Stimulated activated naive B cell treated with anti-CD40 and anti-IgM and Interleukin-4, amounts not matched to agents 10 μg/mL and 1 μg/mL and 100 μg/mL, for 72 hours (primary cell): ENCODE measurements at regions not wholly inside any gene's neighbourhood (a gene's known extent, or its start where the extent isn't known, plus 50 kb on each side); places are given as distances from the start of the nearest gene placed in this dataset.
"Not testable (repeated sequence)": the region's sequence is repeated elsewhere in the genome, so short reads cannot be mapped to it uniquely, and the experiment has no call there.

Source experiments
- ATAC-seq, 2 donors: fragments of 150-1000 bp; cut with Tn5 transposase; replicated peaks; 2 replicates each; pipeline ENCODE4 v1.10.0; 2021; ENCODE audit warnings: moderate library complexity in 1 of 2
- DNase-seq: peaks from one replicate; pipeline ENCODE4 v3.0.0; 2021
- H3K27ac Mint-ChIP-seq: one replicate; pipeline ENCODE4 v1.8.0; 2022; ENCODE audit warnings: mild to moderate bottlenecking, mixed read lengths
- H3K27me3 Mint-ChIP-seq, 2 donors: one replicate each; pipeline ENCODE4 v1.8.0; 2022; ENCODE audit warnings: mixed read lengths in 2 of 2
- H3K36me3 Mint-ChIP-seq, 2 donors: one replicate each; pipeline ENCODE4 v1.8.0; 2022; ENCODE audit warnings: mixed read lengths in 2 of 2, mild to moderate bottlenecking in 1 of 2
- H3K4me1 Mint-ChIP-seq, 2 donors: one replicate each; pipeline ENCODE4 v1.8.0; 2022; ENCODE audit warnings: mixed read lengths in 2 of 2, mild to moderate bottlenecking in 1 of 2
- H3K4me3 Mint-ChIP-seq, 2 donors: one replicate each; pipeline ENCODE4 v1.8.0; 2022; ENCODE audit warnings: mild to moderate bottlenecking in 2 of 2, mixed read lengths in 2 of 2, moderate library complexity in 1 of 2
- H3K9me3 Mint-ChIP-seq, 2 donors: one replicate each; pipeline ENCODE4 v1.8.0; 2022; ENCODE audit warnings: mixed read lengths in 2 of 2, mild to moderate bottlenecking in 1 of 2

- ATAC-seq (no peak), DNase-seq (no peak)
- Mint-ChIP-seq H3K4me1 (no peaks in the 10 kb centered on the region), H3K27ac (no peak overlapping the region), H3K4me3 (no peak overlapping the region), H3K9me3 (peaks cover 0 to 4% of the 10 kb centered on the region in 2 donors), H3K27me3 (no peaks in the 10 kb centered on the region), H3K36me3 (no peaks in the 10 kb centered on the region)
Measured at GRCh38 chr13:56687131-56687530, 453.6 kb upstream of the PRR20A start.

DNA sequence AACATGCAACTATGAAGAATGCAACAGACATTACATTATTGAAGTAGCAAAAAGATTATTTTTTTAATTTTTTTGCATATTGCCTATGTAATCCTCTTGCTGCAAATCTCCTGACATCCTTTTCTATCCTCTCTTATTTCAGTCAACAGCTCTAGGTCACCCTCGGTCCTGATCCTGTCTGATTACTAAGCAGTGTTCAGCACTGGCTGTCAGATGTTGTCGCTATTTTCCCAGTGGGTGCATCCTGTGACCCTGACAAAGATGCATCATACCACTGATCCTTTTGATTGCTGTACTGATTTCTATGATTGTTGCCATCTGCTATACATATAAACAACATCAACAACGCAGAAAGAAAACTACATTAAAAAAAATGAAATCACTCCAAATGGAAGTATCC, 443.7 kb upstream of the PRR20A start:
- peaks cover 7 to 8% of the 10 kb centered on the region in 2 donors for H3K9me3 Mint-ChIP-seq
- no peaks in the 10 kb centered on the region for H3K4me1 Mint-ChIP-seq
- DNase-seq (no peak), ATAC-seq (no peak)
- no peaks in the 10 kb centered on the region for H3K36me3 Mint-ChIP-seq
- no peaks in the 10 kb centered on the region for H3K27me3 Mint-ChIP-seq
- H3K4me3 Mint-ChIP-seq = no peak overlapping the region
- no peak overlapping the region for H3K27ac Mint-ChIP-seq

DNA sequence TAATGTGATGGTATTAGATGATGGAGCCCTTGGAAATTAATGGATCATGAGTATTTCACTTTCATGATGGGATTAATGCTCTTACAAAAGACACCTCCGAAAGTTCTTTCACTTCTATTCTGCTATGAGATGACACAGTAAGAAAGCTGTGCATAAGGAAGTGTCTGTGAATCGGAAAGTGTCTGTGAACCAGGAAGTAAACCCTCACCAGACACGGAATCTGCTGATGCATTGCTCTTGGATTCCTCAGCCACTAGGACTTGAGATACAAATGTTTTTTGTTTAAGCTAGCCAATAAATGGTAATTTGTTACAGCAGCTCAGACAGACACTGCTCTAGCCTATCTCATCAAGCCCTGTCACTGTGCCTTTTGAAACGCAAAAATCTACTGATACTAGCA, 440.4 kb upstream of the PRR20A start:
- H3K27ac Mint-ChIP-seq = no peak overlapping the region
- H3K9me3 Mint-ChIP-seq = peaks cover 3 to 8% of the 10 kb centered on the region in 2 donors
- ATAC-seq (no peak), DNase-seq (no peak)
- H3K36me3 Mint-ChIP-seq = no peaks in the 10 kb centered on the region
- no peak overlapping the region for H3K4me3 Mint-ChIP-seq
- H3K27me3 Mint-ChIP-seq = no peaks in the 10 kb centered on the region
- H3K4me1 Mint-ChIP-seq = no peaks in the 10 kb centered on the region

DNA sequence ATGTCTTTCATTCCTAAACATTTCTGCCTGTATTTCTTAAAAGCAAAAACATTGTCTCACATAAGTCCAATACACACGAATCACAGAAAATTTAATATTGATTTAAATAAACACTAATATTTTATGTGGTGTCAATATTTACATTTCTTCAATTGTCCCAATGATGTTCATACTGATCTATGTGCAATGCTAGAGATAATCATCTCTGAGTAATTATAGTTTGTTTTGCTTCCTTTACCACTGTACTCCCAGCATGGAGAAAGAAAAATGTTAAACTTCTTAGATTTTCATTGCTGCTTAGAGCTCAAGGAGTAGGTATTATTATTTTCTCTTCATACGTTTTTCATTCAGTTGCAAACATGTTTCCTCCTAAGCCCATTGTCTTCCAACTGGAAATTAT, 434.2 kb upstream of the PRR20A start:
- no peak overlapping the region for H3K4me3 Mint-ChIP-seq
- H3K27me3 Mint-ChIP-seq = no peaks in the 10 kb centered on the region
- H3K9me3 Mint-ChIP-seq = peaks cover 1 to 4% of the 10 kb centered on the region in 2 donors
- ATAC-seq (no peak), DNase-seq (no peak)
- H3K36me3 Mint-ChIP-seq = no peaks in the 10 kb centered on the region
- H3K27ac Mint-ChIP-seq = no peak overlapping the region
- H3K4me1 Mint-ChIP-seq = no peaks in the 10 kb centered on the region

- DNase-seq (no peak), ATAC-seq (no peak)
- no peak overlapping the region for H3K4me3 Mint-ChIP-seq
- H3K4me1 Mint-ChIP-seq = no peaks in the 10 kb centered on the region
- peaks cover 3% of the 10 kb centered on the region in 2 donors for H3K9me3 Mint-ChIP-seq
- no peaks in the 10 kb centered on the region for H3K36me3 Mint-ChIP-seq
- H3K27ac Mint-ChIP-seq = no peak overlapping the region
- no peaks in the 10 kb centered on the region for H3K27me3 Mint-ChIP-seq
Measured at GRCh38 chr13:56713656-56714055, 427.1 kb upstream of the PRR20A start.

GRCh38 chr13:56718791-56719190, 421.9 kb upstream of the PRR20A start:
- no peaks in the 10 kb centered on the region for H3K36me3 Mint-ChIP-seq
- no peak overlapping the region for H3K4me3 Mint-ChIP-seq
- no peak overlapping the region for H3K27ac Mint-ChIP-seq
- peaks cover 0 to under 1% of the 10 kb centered on the region in 2 donors for H3K9me3 Mint-ChIP-seq
- ATAC-seq (no peak), DNase-seq (no peak)
- no peaks in the 10 kb centered on the region for H3K4me1 Mint-ChIP-seq
- H3K27me3 Mint-ChIP-seq = no peaks in the 10 kb centered on the region

DNA sequence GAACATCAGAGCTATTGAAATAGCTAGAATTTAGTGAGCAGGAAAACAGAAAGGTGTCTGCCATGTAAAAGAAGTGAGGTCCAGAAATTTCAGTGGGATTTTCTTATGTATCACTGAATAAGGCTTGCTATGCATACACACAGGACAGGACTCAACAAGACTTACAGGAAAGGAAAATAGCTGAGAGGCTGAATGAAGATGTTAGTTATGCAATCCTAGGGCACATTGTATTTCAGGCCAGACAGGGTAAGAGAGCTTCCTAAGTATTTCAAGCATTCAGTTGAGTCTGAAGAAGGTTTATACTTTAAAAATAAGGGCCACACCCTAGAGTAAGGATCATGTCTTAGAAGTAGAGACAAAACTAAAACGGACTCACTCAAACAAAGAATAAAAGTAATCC, 419.9 kb upstream of the PRR20A start:
- Mint-ChIP-seq H3K27me3 (no peaks in the 10 kb centered on the region), H3K9me3 (no peaks in the 10 kb centered on the region), H3K4me1 (no peaks in the 10 kb centered on the region), H3K4me3 (no peak overlapping the region), H3K27ac (no peak overlapping the region), H3K36me3 (no peaks in the 10 kb centered on the region)
- ATAC-seq = no peak
- no peak for DNase-seq

DNA sequence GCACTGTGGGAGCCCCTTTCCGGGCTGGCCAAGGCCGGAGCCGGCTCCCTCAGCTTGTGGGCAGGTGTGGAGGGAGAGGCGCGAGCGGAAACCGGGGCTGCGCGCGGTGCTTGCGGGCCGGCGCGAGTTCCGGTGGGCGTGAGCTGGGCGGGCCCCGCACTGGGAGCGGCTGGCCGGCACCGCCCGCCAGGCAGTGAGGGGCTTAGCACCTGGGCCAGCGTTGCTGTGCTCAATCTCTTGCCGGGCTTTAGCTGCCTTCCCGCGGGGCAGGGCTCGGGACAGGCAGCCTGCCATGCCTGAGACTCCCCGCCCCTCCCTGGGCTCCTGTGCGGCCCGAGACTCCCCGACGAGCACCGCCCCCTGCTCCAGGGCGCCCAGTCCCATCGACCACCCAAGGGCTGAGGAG, 405.2 kb upstream of the PRR20A start:
- Mint-ChIP-seq H3K27me3 (no peaks in the 10 kb centered on the region), H3K9me3 (peaks cover 7 to 9% of the 10 kb centered on the region in 2 donors), H3K4me3 (no peak overlapping the region), H3K27ac (no peak overlapping the region), H3K36me3 (no peaks in the 10 kb centered on the region), H3K4me1 (no peaks in the 10 kb centered on the region)
- no peak for ATAC-seq
- DNase-seq = no peak

DNA sequence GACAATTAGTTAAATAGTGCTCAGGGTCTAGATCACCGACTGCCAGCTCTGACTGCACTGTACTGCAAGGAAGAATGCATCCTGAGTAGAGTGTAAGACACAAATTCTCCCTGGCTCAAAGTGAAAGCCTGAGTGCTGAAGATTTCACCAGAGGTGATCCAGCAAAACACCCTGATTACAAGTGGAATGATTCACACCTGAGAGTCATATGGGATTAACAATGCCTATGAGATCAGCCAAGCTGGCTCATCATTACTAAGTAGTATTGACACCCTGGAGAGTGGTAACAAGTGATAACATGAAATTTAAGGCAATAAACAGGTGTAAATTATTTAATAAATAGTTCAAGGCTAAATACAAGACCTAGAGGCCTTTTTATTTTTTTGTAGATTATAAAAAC, 403.8 kb upstream of the PRR20A start:
- Mint-ChIP-seq H3K27me3 (no peaks in the 10 kb centered on the region), H3K4me3 (no peak overlapping the region), H3K36me3 (no peaks in the 10 kb centered on the region), H3K4me1 (no peaks in the 10 kb centered on the region), H3K9me3 (peaks cover 7 to 9% of the 10 kb centered on the region in 2 donors), H3K27ac (no peak overlapping the region)
- DNase-seq (no peak), ATAC-seq (no peak)

- Mint-ChIP-seq H3K36me3 (no peaks in the 10 kb centered on the region), H3K4me1 (no peaks in the 10 kb centered on the region), H3K9me3 (peaks cover 4 to 10% of the 10 kb centered on the region in 2 donors), H3K4me3 (no peak overlapping the region), H3K27me3 (no peaks in the 10 kb centered on the region), H3K27ac (no peak overlapping the region)
- no peak for DNase-seq
- no peak for ATAC-seq
Measured at GRCh38 chr13:56752636-56753035, 388.1 kb upstream of the PRR20A start.

GRCh38 chr13:56755181-56755935, 385.4 kb upstream of the PRR20A start:
- Mint-ChIP-seq H3K27ac (no peak overlapping the region), H3K36me3 (no peaks in the 10 kb centered on the region), H3K4me3 (no peak overlapping the region), H3K9me3 (peaks cover 7 to 8% of the 10 kb centered on the region in 2 donors), H3K27me3 (no peaks in the 10 kb centered on the region), H3K4me1 (no peaks in the 10 kb centered on the region)
- DNase-seq (no peak), ATAC-seq (no peak)

- not testable (repeated sequence) for ATAC-seq
Measured at GRCh38 chr13:56763333-56763732, 377.4 kb upstream of the PRR20A start.

GRCh38 chr13:56773148-56773547, 367.6 kb upstream of the PRR20A start:
- Mint-ChIP-seq H3K36me3 (no peaks in the 10 kb centered on the region), H3K27ac (no peak overlapping the region), H3K4me3 (no peak overlapping the region), H3K4me1 (no peaks in the 10 kb centered on the region), H3K27me3 (no peaks in the 10 kb centered on the region), H3K9me3 (peaks cover 0 to 9% of the 10 kb centered on the region in 2 donors)
- DNase-seq (no peak), ATAC-seq (no peak)

More at GRCh38 chr13:56763333-56763732, 377.4 kb upstream of the PRR20A start:
- H3K27ac Mint-ChIP-seq, H3K27me3 Mint-ChIP-seq, H3K4me3 Mint-ChIP-seq, H3K36me3 Mint-ChIP-seq, H3K4me1 Mint-ChIP-seq, DNase-seq: not testable (repeated sequence)
- peaks cover 9 to 11% of the 10 kb centered on the region in 2 donors for H3K9me3 Mint-ChIP-seq

GRCh38 chr13:56789527-56789926, 351.2 kb upstream of the PRR20A start:
- H3K27ac Mint-ChIP-seq = no peak overlapping the region
- H3K36me3 Mint-ChIP-seq = no peaks in the 10 kb centered on the region
- H3K9me3 Mint-ChIP-seq = no peaks in the 10 kb centered on the region
- DNase-seq (no peak), ATAC-seq (no peak)
- no peaks in the 10 kb centered on the region for H3K27me3 Mint-ChIP-seq
- H3K4me1 Mint-ChIP-seq = no peaks in the 10 kb centered on the region
- H3K4me3 Mint-ChIP-seq = no peak overlapping the region

- no peaks in the 10 kb centered on the region for H3K36me3 Mint-ChIP-seq
- H3K27ac Mint-ChIP-seq = no peak overlapping the region
- DNase-seq (no peak), ATAC-seq (no peak)
- H3K27me3 Mint-ChIP-seq = no peaks in the 10 kb centered on the region
- no peaks in the 10 kb centered on the region for H3K4me1 Mint-ChIP-seq
- peaks cover 6% of the 10 kb centered on the region in 2 donors for H3K9me3 Mint-ChIP-seq
- no peak overlapping the region for H3K4me3 Mint-ChIP-seq
Measured at GRCh38 chr13:56837161-56837560, 303.6 kb upstream of the PRR20A start.
